ENCODE measurements at regions not wholly inside any gene's neighbourhood (a gene's known extent, or its start where the extent isn't known, plus 50 kb on each side); places are given as distances from the start of the nearest gene placed in this dataset.

GRCh38 chr15:98187549-98187948 lies 227.0 kb downstream of the ARRDC4 start:
- in situ Hi-C loops (cut with MboI; ENCODE audit: low sequenced_read_pairs), result no loop called here

GRCh38 chr15:98190914-98191313 lies 230.4 kb downstream of the ARRDC4 start:
- in situ Hi-C loops (cut with MboI; ENCODE audit: low sequenced_read_pairs), result no loop called here

GRCh38 chr15:98195796-98196195 lies 235.3 kb downstream of the ARRDC4 start:
- in situ Hi-C loops (cut with MboI; ENCODE audit: low sequenced_read_pairs), result no loop called here

GRCh38 chr15:98196371-98196770 lies 235.9 kb downstream of the ARRDC4 start:
- in situ Hi-C loops (cut with MboI; ENCODE audit: low sequenced_read_pairs), result no loop called here

GRCh38 chr15:98202256-98202655 lies 241.8 kb downstream of the ARRDC4 start:
- in situ Hi-C loops (cut with MboI; ENCODE audit: low sequenced_read_pairs), result no loop called here

- in situ Hi-C loops (cut with MboI; ENCODE audit: low sequenced_read_pairs), result no loop called here
Observed at GRCh38 chr15:98203872-98204660, 243.6 kb downstream of the ARRDC4 start.

- in situ Hi-C loops (cut with MboI; ENCODE audit: low sequenced_read_pairs), result no loop called here
Observed at GRCh38 chr15:98207928-98208327, 247.4 kb downstream of the ARRDC4 start.

- in situ Hi-C loops (cut with MboI; ENCODE audit: low sequenced_read_pairs), result no loop called here
Observed at GRCh38 chr15:98213346-98213979, 253.0 kb downstream of the ARRDC4 start.

- in situ Hi-C loops (cut with MboI; ENCODE audit: low sequenced_read_pairs), result no loop called here
Observed at GRCh38 chr15:98216166-98216565, 255.7 kb downstream of the ARRDC4 start.

- in situ Hi-C loops (cut with MboI; ENCODE audit: low sequenced_read_pairs), result no loop called here
Observed at GRCh38 chr15:98217356-98217755, 256.9 kb downstream of the ARRDC4 start.

GRCh38 chr15:98221144-98221543 lies 260.6 kb downstream of the ARRDC4 start:
- in situ Hi-C loops (cut with MboI; ENCODE audit: low sequenced_read_pairs), result no loop called here

GRCh38 chr15:98221577-98221976 lies 261.1 kb downstream of the ARRDC4 start:
- in situ Hi-C loops (cut with MboI; ENCODE audit: low sequenced_read_pairs), result no loop called here

- in situ Hi-C loops (cut with MboI; ENCODE audit: low sequenced_read_pairs), result no loop called here
Observed at GRCh38 chr15:98226149-98226548, 265.6 kb downstream of the ARRDC4 start.

- in situ Hi-C loops (cut with MboI; ENCODE audit: low sequenced_read_pairs), result no loop called here
Observed at GRCh38 chr15:98226578-98226977, 266.1 kb downstream of the ARRDC4 start.

GRCh38 chr15:98228846-98229245 lies 268.3 kb downstream of the ARRDC4 start:
- in situ Hi-C loops (cut with MboI; ENCODE audit: low sequenced_read_pairs), result no loop called here

- in situ Hi-C loops (cut with MboI; ENCODE audit: low sequenced_read_pairs), result no loop called here
Observed at GRCh38 chr15:98230975-98231374, 270.5 kb downstream of the ARRDC4 start.

GRCh38 chr15:98231696-98232440 lies 271.4 kb downstream of the ARRDC4 start:
- in situ Hi-C loops (cut with MboI; ENCODE audit: low sequenced_read_pairs), result no loop called here

GRCh38 chr15:98232761-98233160 lies 272.3 kb downstream of the ARRDC4 start:
- in situ Hi-C loops (cut with MboI; ENCODE audit: low sequenced_read_pairs), result no loop called here

- in situ Hi-C loops (cut with MboI; ENCODE audit: low sequenced_read_pairs), result no loop called here
Observed at GRCh38 chr15:98233873-98234272, 273.4 kb downstream of the ARRDC4 start.

GRCh38 chr15:98240303-98240702 lies 279.8 kb downstream of the ARRDC4 start:
- in situ Hi-C loops (cut with MboI; ENCODE audit: low sequenced_read_pairs), result no loop called here

- in situ Hi-C loops (cut with MboI; ENCODE audit: low sequenced_read_pairs), result no loop called here
Observed at GRCh38 chr15:98241032-98241554, 280.6 kb downstream of the ARRDC4 start.

- in situ Hi-C loops (cut with MboI; ENCODE audit: low sequenced_read_pairs), result no loop called here
Observed at GRCh38 chr15:98257290-98257689, 296.8 kb downstream of the ARRDC4 start.
